ENCODE measurements at regions not wholly inside any gene's neighbourhood (a gene's known extent, or its start where the extent isn't known, plus 50 kb on each side); places are given as distances from the start of the nearest gene placed in this dataset.

DNA sequence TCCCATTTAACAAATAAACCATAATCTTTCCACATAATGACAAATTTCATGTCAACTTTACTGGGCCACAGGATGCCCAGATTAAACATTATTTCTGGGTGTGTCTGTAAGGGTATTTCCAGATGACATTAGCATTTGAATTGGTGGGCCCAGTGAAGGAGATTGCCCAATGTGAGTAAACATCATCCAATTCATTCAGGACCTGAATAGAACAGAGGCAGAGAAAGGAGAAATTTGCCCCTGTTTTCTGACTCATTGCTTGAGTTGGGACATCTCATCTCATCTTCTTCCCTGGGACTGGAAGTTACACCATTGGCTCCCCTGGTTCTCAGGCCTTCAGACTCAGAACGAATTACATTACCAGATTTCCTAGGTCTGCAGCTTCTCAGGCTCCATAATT, 142.9 kb downstream of the TPBG start:
- no peak for ATAC-seq
- Histone ChIP-seq H3K27ac (ENCODE audit: low read depth, low read length) (no peak overlapping the region), H3K4me2 (ENCODE audit: low read length) (no peak overlapping the region), H2AFZ (ENCODE audit: low read depth, low read length, poor library complexity, severe bottlenecking) (no peak overlapping the region), H3K36me3 (ENCODE audit: control insufficient read depth in 1 of 2, insufficient read depth in 2 of 2, low read length in 2 of 2) (no peaks in the 10 kb centered on the region), H3K9me3 (ENCODE audit: control insufficient read depth in 1 of 2, insufficient read depth in 1 of 2, low read depth in 1 of 2, low read length in 2 of 2) (no peaks in the 10 kb centered on the region), H3K9ac (ENCODE audit: low read length) (no peak overlapping the region), H3K79me2 (ENCODE audit: insufficient read depth, low read length) (no peaks in the 10 kb centered on the region), H3K9me2 (ENCODE audit: insufficient read depth) (no peaks in the 10 kb centered on the region), H4K20me1 (ENCODE audit: insufficient read depth) (no peaks in the 10 kb centered on the region), H3K4me3 (replicated peaks in 1 of 2; ENCODE audit: low read depth in 1 of 2, low read length in 2 of 2) (no peak overlapping the region), H3K27me3 (ENCODE audit: insufficient read depth, low read length) (no peaks in the 10 kb centered on the region), H3K4me1 (ENCODE audit: control insufficient read depth in 1 of 2, insufficient read depth in 2 of 2, low read length in 2 of 2) (no peaks in the 10 kb centered on the region)
- no peak for DNase-seq (ENCODE audit: low read depth, low spot score)
- intact Hi-C loops (cut with micrococcal nuclease), result no loop called here
- no TSS peak for BruUV-seq (replicated peaks)
- TF ChIP-seq CBX3 (IDR thresholded peaks at IDR 0.05; ENCODE audit: low read depth) (no peak), JUND (IDR thresholded peaks at IDR 0.05) (no peak), RAD21 (IDR thresholded peaks at IDR 0.05; ENCODE audit: low read depth) (no peak), EGR1 (IDR thresholded peaks at IDR 0.05; ENCODE audit: low read depth) (no peak), ELF1 (IDR thresholded peaks at IDR 0.05; ENCODE audit: borderline replicate concordance, low read depth) (no peak), FOSL1 (IDR thresholded peaks at IDR 0.05; ENCODE audit: low read depth) (no peak), YY1 (IDR thresholded peaks at IDR 0.05; ENCODE audit: extremely low read depth, insufficient replicate concordance, low read depth, low read length) (no peak), POLR2A (IDR thresholded peaks at IDR 0.05; ENCODE audit: borderline replicate concordance, extremely low read depth, insufficient read depth, insufficient read length) (no peak), EZH2phosphoT487 (IDR thresholded peaks at IDR 0.05; ENCODE audit: borderline replicate concordance) (no peak), TCF7L2 (IDR thresholded peaks at IDR 0.05; ENCODE audit: borderline replicate concordance, extremely low read depth, insufficient read depth, insufficient read length) (no peak), EZH2 (IDR thresholded peaks at IDR 0.05) (no peak), POLR2AphosphoS5 (IDR thresholded peaks at IDR 0.05; ENCODE audit: low read depth, low read length) (no peak), SIN3A (IDR thresholded peaks at IDR 0.05; ENCODE audit: low read depth) (no peak)
- TF ChIP-seq, protein P1, sequence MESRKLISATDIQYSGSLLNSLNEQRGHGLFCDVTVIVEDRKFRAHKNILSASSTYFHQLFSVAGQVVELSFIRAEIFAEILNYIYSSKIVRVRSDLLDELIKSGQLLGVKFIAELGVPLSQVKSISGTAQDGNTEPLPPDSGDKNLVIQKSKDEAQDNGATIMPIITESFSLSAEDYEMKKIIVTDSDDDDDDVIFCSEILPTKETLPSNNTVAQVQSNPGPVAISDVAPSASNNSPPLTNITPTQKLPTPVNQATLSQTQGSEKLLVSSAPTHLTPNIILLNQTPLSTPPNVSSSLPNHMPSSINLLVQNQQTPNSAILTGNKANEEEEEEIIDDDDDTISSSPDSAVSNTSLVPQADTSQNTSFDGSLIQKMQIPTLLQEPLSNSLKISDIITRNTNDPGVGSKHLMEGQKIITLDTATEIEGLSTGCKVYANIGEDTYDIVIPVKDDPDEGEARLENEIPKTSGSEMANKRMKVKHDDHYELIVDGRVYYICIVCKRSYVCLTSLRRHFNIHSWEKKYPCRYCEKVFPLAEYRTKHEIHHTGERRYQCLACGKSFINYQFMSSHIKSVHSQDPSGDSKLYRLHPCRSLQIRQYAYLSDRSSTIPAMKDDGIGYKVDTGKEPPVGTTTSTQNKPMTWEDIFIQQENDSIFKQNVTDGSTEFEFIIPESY (IDR thresholded peaks at IDR 0.05; ENCODE audit: extremely low read depth, insufficient replicate concordance, low read length), result no peak
- TF ChIP-seq, protein P2, sequence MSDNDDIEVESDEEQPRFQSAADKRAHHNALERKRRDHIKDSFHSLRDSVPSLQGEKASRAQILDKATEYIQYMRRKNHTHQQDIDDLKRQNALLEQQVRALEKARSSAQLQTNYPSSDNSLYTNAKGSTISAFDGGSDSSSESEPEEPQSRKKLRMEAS (IDR thresholded peaks at IDR 0.05), result no peak
- TF ChIP-seq, protein P3, sequence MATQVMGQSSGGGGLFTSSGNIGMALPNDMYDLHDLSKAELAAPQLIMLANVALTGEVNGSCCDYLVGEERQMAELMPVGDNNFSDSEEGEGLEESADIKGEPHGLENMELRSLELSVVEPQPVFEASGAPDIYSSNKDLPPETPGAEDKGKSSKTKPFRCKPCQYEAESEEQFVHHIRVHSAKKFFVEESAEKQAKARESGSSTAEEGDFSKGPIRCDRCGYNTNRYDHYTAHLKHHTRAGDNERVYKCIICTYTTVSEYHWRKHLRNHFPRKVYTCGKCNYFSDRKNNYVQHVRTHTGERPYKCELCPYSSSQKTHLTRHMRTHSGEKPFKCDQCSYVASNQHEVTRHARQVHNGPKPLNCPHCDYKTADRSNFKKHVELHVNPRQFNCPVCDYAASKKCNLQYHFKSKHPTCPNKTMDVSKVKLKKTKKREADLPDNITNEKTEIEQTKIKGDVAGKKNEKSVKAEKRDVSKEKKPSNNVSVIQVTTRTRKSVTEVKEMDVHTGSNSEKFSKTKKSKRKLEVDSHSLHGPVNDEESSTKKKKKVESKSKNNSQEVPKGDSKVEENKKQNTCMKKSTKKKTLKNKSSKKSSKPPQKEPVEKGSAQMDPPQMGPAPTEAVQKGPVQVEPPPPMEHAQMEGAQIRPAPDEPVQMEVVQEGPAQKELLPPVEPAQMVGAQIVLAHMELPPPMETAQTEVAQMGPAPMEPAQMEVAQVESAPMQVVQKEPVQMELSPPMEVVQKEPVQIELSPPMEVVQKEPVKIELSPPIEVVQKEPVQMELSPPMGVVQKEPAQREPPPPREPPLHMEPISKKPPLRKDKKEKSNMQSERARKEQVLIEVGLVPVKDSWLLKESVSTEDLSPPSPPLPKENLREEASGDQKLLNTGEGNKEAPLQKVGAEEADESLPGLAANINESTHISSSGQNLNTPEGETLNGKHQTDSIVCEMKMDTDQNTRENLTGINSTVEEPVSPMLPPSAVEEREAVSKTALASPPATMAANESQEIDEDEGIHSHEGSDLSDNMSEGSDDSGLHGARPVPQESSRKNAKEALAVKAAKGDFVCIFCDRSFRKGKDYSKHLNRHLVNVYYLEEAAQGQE (IDR thresholded peaks at IDR 0.05; ENCODE audit: low read depth), result no peak
- TF ChIP-seq, protein P4, sequence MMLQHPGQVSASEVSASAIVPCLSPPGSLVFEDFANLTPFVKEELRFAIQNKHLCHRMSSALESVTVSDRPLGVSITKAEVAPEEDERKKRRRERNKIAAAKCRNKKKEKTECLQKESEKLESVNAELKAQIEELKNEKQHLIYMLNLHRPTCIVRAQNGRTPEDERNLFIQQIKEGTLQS (IDR thresholded peaks at IDR 0.05), result no peak
- TF ChIP-seq, protein P5, sequence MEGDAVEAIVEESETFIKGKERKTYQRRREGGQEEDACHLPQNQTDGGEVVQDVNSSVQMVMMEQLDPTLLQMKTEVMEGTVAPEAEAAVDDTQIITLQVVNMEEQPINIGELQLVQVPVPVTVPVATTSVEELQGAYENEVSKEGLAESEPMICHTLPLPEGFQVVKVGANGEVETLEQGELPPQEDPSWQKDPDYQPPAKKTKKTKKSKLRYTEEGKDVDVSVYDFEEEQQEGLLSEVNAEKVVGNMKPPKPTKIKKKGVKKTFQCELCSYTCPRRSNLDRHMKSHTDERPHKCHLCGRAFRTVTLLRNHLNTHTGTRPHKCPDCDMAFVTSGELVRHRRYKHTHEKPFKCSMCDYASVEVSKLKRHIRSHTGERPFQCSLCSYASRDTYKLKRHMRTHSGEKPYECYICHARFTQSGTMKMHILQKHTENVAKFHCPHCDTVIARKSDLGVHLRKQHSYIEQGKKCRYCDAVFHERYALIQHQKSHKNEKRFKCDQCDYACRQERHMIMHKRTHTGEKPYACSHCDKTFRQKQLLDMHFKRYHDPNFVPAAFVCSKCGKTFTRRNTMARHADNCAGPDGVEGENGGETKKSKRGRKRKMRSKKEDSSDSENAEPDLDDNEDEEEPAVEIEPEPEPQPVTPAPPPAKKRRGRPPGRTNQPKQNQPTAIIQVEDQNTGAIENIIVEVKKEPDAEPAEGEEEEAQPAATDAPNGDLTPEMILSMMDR (IDR thresholded peaks at IDR 0.05 in 2 of 3, conservative IDR thresholded peaks at IDR 0.05 in 1 of 3; ENCODE audit: borderline replicate concordance in 1 of 3, insufficient read depth in 1 of 3, low read depth in 2 of 3, low read length in 2 of 3), result no peak
- POLR2A ChIA-PET, result no interaction called here
- RAD21 ChIA-PET (ENCODE audit: low non-redundant PET in 1 of 2, low total read pairs in 2 of 2, uncharacterized antibody in 2 of 2, unreplicated experiment in 2 of 2), result no interaction called here
- CTCF ChIA-PET, result no interaction called here
